Activated CD4-positive, alpha-beta T cell treated with anti-CD3 and anti-CD28 coated beads for 36 hours (primary cell): ENCODE measurements at regions not wholly inside any gene's neighbourhood (a gene's known extent, or its start where the extent isn't known, plus 50 kb on each side); places are given as distances from the start of the nearest gene placed in this dataset.
"Not testable (repeated sequence)": the region's sequence is repeated elsewhere in the genome, so short reads cannot be mapped to it uniquely, and the experiment has no call there.

ENCODE experiments used
- ATAC-seq: fragments of 200-7000 bp; cut with Tn5 transposase; one replicate; pipeline ENCODE4 v1.10.0; 2021; ENCODE audit warnings: mild to moderate bottlenecking, moderate library complexity
- CTCF ChIA-PET: fragments of 350-600 bp; sonication (Branson Sonifier 250); formaldehyde crosslinking; loops from one replicate; lab custom pipeline; 2021; ENCODE audit warnings: antibody characterized with exemption; lab: Charles Lee
- POLR2A ChIA-PET: fragments of 350-600 bp; sonication (Branson Sonifier 250); formaldehyde crosslinking; loops from one replicate; lab custom pipeline; 2021; ENCODE audit warnings: antibody characterized with exemption, inconsistent platforms; lab: Charles Lee
- DNase-seq: peaks from one replicate; pipeline ENCODE4 v3.0.0-alpha.2; 2020
- H3K27ac Mint-ChIP-seq: one replicate; pipeline ENCODE4 v1.8.0; 2021; ENCODE audit warnings: mixed read lengths
- H3K27me3 Mint-ChIP-seq: one replicate; pipeline ENCODE4 v1.8.0; 2021; ENCODE audit warnings: mixed read lengths
- H3K36me3 Mint-ChIP-seq: one replicate; pipeline ENCODE4 v1.8.0; 2021; ENCODE audit warnings: low read depth, mixed read lengths
- H3K4me1 Mint-ChIP-seq: one replicate; pipeline ENCODE4 v1.8.0; 2021; ENCODE audit warnings: mixed read lengths
- H3K4me3 Mint-ChIP-seq: one replicate; pipeline ENCODE4 v1.8.0; 2021; ENCODE audit warnings: mild to moderate bottlenecking, moderate library complexity, mixed read lengths
- H3K9me3 Mint-ChIP-seq: one replicate; pipeline ENCODE4 v1.8.0; 2021; ENCODE audit warnings: low read depth, mixed read lengths
- intact Hi-C, 2 experiments: fragments of 100-400 bp; cut with DNase I in 1 of 2; cut with micrococcal nuclease in 1 of 2; formaldehyde crosslinking; loops; one replicate each; pipeline versions ENCODE4 v1.14.2 to v1.15.1; 2022 to 2024; cut with DNase I, micrococcal nuclease

DNA sequence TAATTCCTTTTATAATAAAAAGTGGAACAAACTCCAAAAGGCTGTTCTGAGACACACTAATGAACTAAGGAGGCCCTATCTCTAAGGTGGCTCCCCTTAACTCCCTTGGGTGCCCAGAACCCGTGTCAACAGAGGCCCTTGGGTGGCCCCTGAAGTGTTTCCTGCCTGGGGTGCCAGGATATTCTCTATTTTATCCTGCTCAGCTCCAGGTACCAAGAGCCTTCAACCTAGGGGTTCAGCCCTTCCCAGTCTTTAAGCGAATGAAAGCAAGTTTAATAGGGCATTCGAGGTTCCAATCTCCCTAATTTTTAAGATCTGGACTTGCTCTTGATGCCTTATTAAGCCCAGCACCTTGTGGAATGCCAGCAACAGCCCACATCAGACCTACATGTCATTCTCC, 64.4 kb upstream of the MYO3A start:
- Mint-ChIP-seq H3K27me3 (peaks cover 2% of the 10 kb centered on the region), H3K9me3 (peaks cover 3% of the 10 kb centered on the region), H3K4me1 (no peaks in the 10 kb centered on the region), H3K36me3 (no peaks in the 10 kb centered on the region), H3K4me3 (no peak overlapping the region), H3K27ac (no peak overlapping the region)
- CTCF ChIA-PET, result interaction anchor here (0.8 kb wide), 1 partner anchor 10 kb away, joined by 4 read pairs; no protein-coding TSS in a partner anchor
- POLR2A ChIA-PET, result no interaction called here
- intact Hi-C loops, result no loop called here
- ATAC-seq, result no peak
- DNase-seq, result no peak

DNA sequence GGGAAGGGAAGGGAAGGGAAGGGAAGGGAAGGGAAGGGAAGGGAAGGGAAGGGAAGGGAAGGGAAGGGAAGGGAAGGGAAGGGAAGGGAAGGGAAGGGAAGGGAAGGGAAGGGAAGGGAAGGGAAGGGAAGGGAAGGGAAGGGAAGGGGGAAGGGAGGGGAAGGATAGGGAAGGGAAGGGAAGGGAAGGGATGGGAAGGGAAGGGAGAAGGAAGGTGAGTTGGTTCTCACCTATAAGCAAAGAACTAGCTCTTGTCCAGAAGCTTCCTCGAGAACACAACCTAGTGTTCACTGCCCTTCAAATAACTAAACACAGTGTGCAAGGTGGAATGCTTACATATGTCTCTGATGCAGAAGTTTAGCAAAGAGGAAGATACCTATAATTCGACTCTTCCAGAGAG, 59.6 kb upstream of the MYO3A start:
- H3K4me1 Mint-ChIP-seq, POLR2A ChIA-PET, H3K27ac Mint-ChIP-seq, intact Hi-C loops, DNase-seq, H3K27me3 Mint-ChIP-seq, H3K36me3 Mint-ChIP-seq, H3K9me3 Mint-ChIP-seq, ATAC-seq, H3K4me3 Mint-ChIP-seq: not testable (repeated sequence)
- CTCF ChIA-PET, result interaction anchor here (0.8 to 1.6 kb wide), 3 partner anchors 9 to 210 kb away, joined by 3 to 4 read pairs (median 4); no protein-coding TSS in a partner anchor

DNA sequence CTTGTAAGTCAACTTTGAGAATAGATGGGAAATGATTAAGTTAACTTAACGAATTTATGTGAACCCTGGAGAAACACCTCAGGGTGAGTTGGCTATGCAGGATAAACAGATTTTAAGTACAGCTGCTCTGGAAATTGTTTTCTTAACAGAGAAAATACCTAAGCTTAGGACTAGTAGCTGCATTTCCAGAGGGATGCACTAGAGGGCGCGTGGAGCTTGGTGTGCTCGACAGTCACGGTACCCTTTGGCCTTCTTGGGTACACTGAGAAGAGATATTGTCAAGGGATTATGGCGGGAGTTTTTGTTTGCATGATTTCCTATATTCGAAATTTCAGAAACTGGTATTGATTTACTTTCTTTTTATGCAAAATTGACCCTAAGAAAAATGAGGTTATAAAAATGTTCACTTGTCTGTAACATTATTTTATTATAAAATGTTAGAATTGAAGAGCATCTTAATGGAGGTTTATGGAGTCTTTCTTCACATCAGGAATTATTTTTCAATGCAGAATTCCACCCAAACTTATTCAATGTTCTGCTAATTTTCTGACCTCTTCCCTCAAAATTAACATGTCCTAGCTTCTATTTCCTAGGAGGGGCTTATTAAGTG, 58.4 kb upstream of the MYO3A start:
- H3K4me3 Mint-ChIP-seq, result no peak overlapping the region
- ATAC-seq, result peak; percentile 58
- H3K36me3 Mint-ChIP-seq, result no peaks in the 10 kb centered on the region
- DNase-seq, result peak; percentile 84
- intact Hi-C loops, result loop anchor here (1.0 to 5.0 kb wide), 3 partner anchors 394 to 1007 kb away; no protein-coding TSS in a partner anchor
- no peaks in the 10 kb centered on the region for H3K4me1 Mint-ChIP-seq
- H3K27ac Mint-ChIP-seq, result no peak overlapping the region
- peaks cover 2% of the 10 kb centered on the region for H3K27me3 Mint-ChIP-seq
- ChIA-PET POLR2A (no interaction called here), CTCF (interaction anchor here (0.7 to 2.5 kb wide), 25 partner anchors 8 to 542 kb away, joined by 3 to 19 read pairs (median 3); no protein-coding TSS in a partner anchor)
- H3K9me3 Mint-ChIP-seq, result peaks cover 3% of the 10 kb centered on the region

DNA sequence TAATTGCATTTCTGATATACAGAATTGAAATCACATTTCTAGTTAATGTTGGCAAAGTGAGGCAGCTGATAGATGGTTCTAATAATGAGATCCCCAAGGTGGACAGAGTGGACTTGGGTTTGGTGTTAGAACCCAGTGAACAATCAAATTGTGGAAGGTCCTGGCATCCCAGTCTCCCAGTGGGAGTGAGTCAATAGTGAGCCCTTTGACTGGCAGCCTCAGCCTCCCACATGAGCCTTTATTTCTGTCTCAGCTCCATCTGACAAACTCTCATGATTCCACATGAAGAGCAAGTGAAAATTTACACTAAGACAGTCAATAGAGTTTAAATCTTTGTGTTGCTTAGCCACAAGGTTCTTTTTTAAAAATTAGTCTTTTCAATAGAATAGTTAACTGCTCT, 56.7 kb upstream of the MYO3A start:
- ATAC-seq (no peak), DNase-seq (no peak)
- Mint-ChIP-seq H3K4me3 (no peak overlapping the region), H3K9me3 (no peaks in the 10 kb centered on the region), H3K27ac (no peak overlapping the region), H3K36me3 (no peaks in the 10 kb centered on the region), H3K27me3 (no peaks in the 10 kb centered on the region), H3K4me1 (no peaks in the 10 kb centered on the region)
- ChIA-PET POLR2A (interaction anchor here (0.6 kb wide), 1 partner anchor 234 kb away, joined by 4 read pairs; no protein-coding TSS in a partner anchor), CTCF (interaction anchor here (1.6 to 2.5 kb wide), 3 partner anchors 12 to 22 kb away, joined by 4 to 19 read pairs (median 6); no protein-coding TSS in a partner anchor)
- intact Hi-C loops, result loop anchor here in 1 of 2 experiments (5.0 kb wide), 1 partner anchor 1005 kb away; no protein-coding TSS in a partner anchor
